Upper lobe of right lung (tissue), 1 donor: ENCODE measurements at regions not wholly inside any gene's neighbourhood (a gene's known extent, or its start where the extent isn't known, plus 50 kb on each side); places are given as distances from the start of the nearest gene placed in this dataset.

Experiments used
- ATAC-seq: fragments of 200-7000 bp; cut with Tn5 transposase; one replicate; pipeline ENCODE4 v1.9.1; 2020; ENCODE audit warnings: mild to moderate bottlenecking, moderate library complexity
- DNase-seq: peaks from one replicate; pipeline ENCODE4 v3.0.0-alpha.2; 2020
- H3K27ac ChIP-seq: fragments of 200-600 bp; one replicate; pipeline ENCODE4 v1.8.0; 2022
- H3K27me3 ChIP-seq: fragments of 200-600 bp; one replicate; pipeline ENCODE4 v1.8.0; 2022; ENCODE audit warnings: mild to moderate bottlenecking
- H3K36me3 ChIP-seq: fragments of 200-600 bp; one replicate; pipeline ENCODE4 v1.8.0; 2022
- H3K4me1 ChIP-seq: fragments of 200-600 bp; one replicate; pipeline ENCODE4 v1.8.0; 2022
- H3K4me3 ChIP-seq: fragments of 200-600 bp; one replicate; pipeline ENCODE4 v1.8.0; 2022; ENCODE audit warnings: mild to moderate bottlenecking
- H3K9me3 ChIP-seq: fragments of 200-600 bp; one replicate; pipeline ENCODE4 v1.8.0; 2022
- CTCF ChIP-seq: fragments of 200-600 bp; IDR thresholded peaks from one replicate; pipeline ENCODE4 v1.8.0; 2022; ENCODE audit warnings: antibody characterized with exemption
- intact Hi-C: fragments of 100-400 bp; cut with DNase I; formaldehyde crosslinking; loops from one replicate; pipeline ENCODE4 v1.11.0; 2022
- donor health status: DM: no; HTN: yes; CAD: no; lungs with severe emphysema.

GRCh38 chr2:53067533-53067932, 700.1 kb upstream of the CHAC2 start:
- TF ChIP-seq CTCF, result no peak

GRCh38 chr2:53067056-53067455, 700.5 kb upstream of the CHAC2 start:
- ATAC-seq (no peak), DNase-seq (no peak)
- Histone ChIP-seq H3K9me3 (no peaks in the 10 kb centered on the region), H3K36me3 (no peaks in the 10 kb centered on the region), H3K27ac (no peak overlapping the region), H3K27me3 (no peaks in the 10 kb centered on the region), H3K4me3 (no peak overlapping the region), H3K4me1 (no peaks in the 10 kb centered on the region)
- TF ChIP-seq CTCF, result no peak
- intact Hi-C loops, result no loop called here

More at GRCh38 chr2:53067533-53067932, 700.1 kb upstream of the CHAC2 start:
- Histone ChIP-seq H3K27ac (no peak overlapping the region), H3K9me3 (no peaks in the 10 kb centered on the region), H3K27me3 (no peaks in the 10 kb centered on the region), H3K4me1 (no peaks in the 10 kb centered on the region), H3K36me3 (no peaks in the 10 kb centered on the region), H3K4me3 (no peak overlapping the region)
- ATAC-seq (no peak), DNase-seq (no peak)
- intact Hi-C loops, result no loop called here

GRCh38 chr2:53064154-53064553, 703.5 kb upstream of the CHAC2 start:
- Histone ChIP-seq H3K4me1 (no peaks in the 10 kb centered on the region), H3K4me3 (no peak overlapping the region), H3K9me3 (no peaks in the 10 kb centered on the region), H3K36me3 (no peaks in the 10 kb centered on the region), H3K27ac (no peak overlapping the region), H3K27me3 (no peaks in the 10 kb centered on the region)
- TF ChIP-seq CTCF, result no peak
- intact Hi-C loops, result no loop called here
- ATAC-seq, result no peak
- DNase-seq, result no peak

- DNase-seq (no peak), ATAC-seq (no peak)
- no peak overlapping the region for H3K27ac ChIP-seq
- no peaks in the 10 kb centered on the region for H3K9me3 ChIP-seq
- no peaks in the 10 kb centered on the region for H3K4me1 ChIP-seq
- intact Hi-C loops, result no loop called here
- H3K4me3 ChIP-seq, result no peak overlapping the region
- TF ChIP-seq CTCF, result no peak
- H3K36me3 ChIP-seq, result no peaks in the 10 kb centered on the region
- H3K27me3 ChIP-seq, result no peaks in the 10 kb centered on the region
Observed at GRCh38 chr2:53058526-53058925, 709.1 kb upstream of the CHAC2 start.

- Histone ChIP-seq H3K9me3 (no peaks in the 10 kb centered on the region), H3K36me3 (no peaks in the 10 kb centered on the region), H3K27ac (no peak overlapping the region), H3K27me3 (no peaks in the 10 kb centered on the region), H3K4me1 (no peaks in the 10 kb centered on the region), H3K4me3 (no peak overlapping the region)
- DNase-seq (no peak), ATAC-seq (no peak)
- intact Hi-C loops, result no loop called here
- TF ChIP-seq CTCF, result no peak
Observed at GRCh38 chr2:53053937-53054336, 713.7 kb upstream of the CHAC2 start.

- no peak overlapping the region for H3K4me3 ChIP-seq
- H3K27ac ChIP-seq, result no peak overlapping the region
- no peak for TF ChIP-seq CTCF
- H3K9me3 ChIP-seq, result no peaks in the 10 kb centered on the region
- H3K36me3 ChIP-seq, result no peaks in the 10 kb centered on the region
- no peaks in the 10 kb centered on the region for H3K4me1 ChIP-seq
- no peaks in the 10 kb centered on the region for H3K27me3 ChIP-seq
- DNase-seq (no peak), ATAC-seq (no peak)
- intact Hi-C loops, result no loop called here
Observed at GRCh38 chr2:53051157-53051556, 716.4 kb upstream of the CHAC2 start.
